Hepatocyte (in vitro differentiated cells): ENCODE measurements at regions not wholly inside any gene's neighbourhood (a gene's known extent, or its start where the extent isn't known, plus 50 kb on each side); places are given as distances from the start of the nearest gene placed in this dataset.
"Not testable (repeated sequence)": the region's sequence is repeated elsewhere in the genome, so short reads cannot be mapped to it uniquely, and the experiment has no call there.

Experiments used
- DNase-seq: peaks from one replicate; pipeline ENCODE4 v3.0.0-alpha.2; 2016; ENCODE audit warnings: low spot score
- H2AFZ ChIP-seq: fragments of 200-600 bp; sonication (generic); 2 replicates; pipeline ENCODE4 v1.6.0; 2016; ENCODE audit warnings: antibody characterized with exemption, mild to moderate bottlenecking
- H3K27ac ChIP-seq: fragments of 200-600 bp; sonication (generic); 2 replicates; pipeline ENCODE4 v1.5.1; 2016; ENCODE audit warnings: mild to moderate bottlenecking
- H3K27me3 ChIP-seq: fragments of 200-600 bp; sonication (generic); 2 replicates; pipeline ENCODE4 v1.6.1; 2016
- H3K36me3 ChIP-seq: fragments of 200-600 bp; sonication (generic); replicated peaks from 2 replicates; pipeline ENCODE4 v1.5.1; 2016; ENCODE audit warnings: low read depth; ENCODE audit not compliant: insufficient read depth
- H3K4me1 ChIP-seq: fragments of 200-600 bp; sonication (generic); 2 replicates; pipeline ENCODE4 v1.5.1; 2016; ENCODE audit warnings: mild to moderate bottlenecking, moderate library complexity; ENCODE audit not compliant: insufficient read depth
- H3K4me2 ChIP-seq: fragments of 200-600 bp; sonication (generic); 2 replicates; pipeline ENCODE4 v1.6.0; 2016
- H3K4me3 ChIP-seq: fragments of 200-600 bp; sonication (generic); 2 replicates; pipeline ENCODE4 v1.5.1; 2016; ENCODE audit warnings: mild to moderate bottlenecking
- H3K79me2 ChIP-seq: fragments of 200-600 bp; sonication (generic); 2 replicates; pipeline ENCODE4 v1.6.0; 2017; ENCODE audit warnings: mild to moderate bottlenecking
- H3K9me2 ChIP-seq: fragments of 200-600 bp; sonication (generic); replicated peaks from 2 replicates; pipeline ENCODE4 v1.6.0; 2017; ENCODE audit warnings: mild to moderate bottlenecking; ENCODE audit not compliant: insufficient read depth
- H3K9me3 ChIP-seq: fragments of 200-600 bp; sonication (generic); 2 replicates; pipeline ENCODE4 v1.5.1; 2016; ENCODE audit warnings: low read depth, mild to moderate bottlenecking
- H4K20me1 ChIP-seq: fragments of 200-600 bp; sonication (generic); 2 replicates; pipeline ENCODE4 v1.6.0; 2016; ENCODE audit warnings: mild to moderate bottlenecking; ENCODE audit not compliant: insufficient read depth, poor library complexity, severe bottlenecking
- EZH2 ChIP-seq: fragments of 200-600 bp; sonication (generic); IDR thresholded peaks from 2 replicates; pipeline ENCODE4 v1.6.1; 2016; ENCODE audit warnings: antibody characterized with exemption, mild to moderate bottlenecking, borderline replicate concordance
- EZH2phosphoT487 ChIP-seq: fragments of 200-600 bp; sonication (generic); IDR thresholded peaks from one replicate; pipeline ENCODE4 v1.6.1; 2018; ENCODE audit warnings: antibody characterized with exemption, mild to moderate bottlenecking, low read depth, moderate library complexity; ENCODE audit not compliant: unreplicated experiment, severe bottlenecking
- WGBS: methylation state at CpG from one replicate; pipeline ENCODE4 v1.1.6; 2016; ENCODE audit warnings: low lambda C conversion rate; ENCODE audit errors: missing lambda C conversion rate; 5-methylcytosine and 5-hydroxymethylcytosine counted together
- TF ChIP-seq, protein P1 (sequence below): fragments of 200-600 bp; sonication (generic); IDR thresholded peaks from 2 replicates; pipeline ENCODE4 v1.5.1; 2016; ENCODE audit warnings: antibody characterized with exemption, mild to moderate bottlenecking; ENCODE audit not compliant: poor library complexity

- no peak overlapping the region for H3K4me2 ChIP-seq
- no peaks in the 10 kb centered on the region for H4K20me1 ChIP-seq
- no peak overlapping the region for H3K4me3 ChIP-seq
- no peak overlapping the region for H2AFZ ChIP-seq
- no peaks in the 10 kb centered on the region for H3K4me1 ChIP-seq
- no peaks in the 10 kb centered on the region for H3K9me3 ChIP-seq
- H3K27me3 ChIP-seq: no peaks in the 10 kb centered on the region
- H3K79me2 ChIP-seq: no peaks in the 10 kb centered on the region
- TF ChIP-seq, protein P1, sequence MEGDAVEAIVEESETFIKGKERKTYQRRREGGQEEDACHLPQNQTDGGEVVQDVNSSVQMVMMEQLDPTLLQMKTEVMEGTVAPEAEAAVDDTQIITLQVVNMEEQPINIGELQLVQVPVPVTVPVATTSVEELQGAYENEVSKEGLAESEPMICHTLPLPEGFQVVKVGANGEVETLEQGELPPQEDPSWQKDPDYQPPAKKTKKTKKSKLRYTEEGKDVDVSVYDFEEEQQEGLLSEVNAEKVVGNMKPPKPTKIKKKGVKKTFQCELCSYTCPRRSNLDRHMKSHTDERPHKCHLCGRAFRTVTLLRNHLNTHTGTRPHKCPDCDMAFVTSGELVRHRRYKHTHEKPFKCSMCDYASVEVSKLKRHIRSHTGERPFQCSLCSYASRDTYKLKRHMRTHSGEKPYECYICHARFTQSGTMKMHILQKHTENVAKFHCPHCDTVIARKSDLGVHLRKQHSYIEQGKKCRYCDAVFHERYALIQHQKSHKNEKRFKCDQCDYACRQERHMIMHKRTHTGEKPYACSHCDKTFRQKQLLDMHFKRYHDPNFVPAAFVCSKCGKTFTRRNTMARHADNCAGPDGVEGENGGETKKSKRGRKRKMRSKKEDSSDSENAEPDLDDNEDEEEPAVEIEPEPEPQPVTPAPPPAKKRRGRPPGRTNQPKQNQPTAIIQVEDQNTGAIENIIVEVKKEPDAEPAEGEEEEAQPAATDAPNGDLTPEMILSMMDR: no peak
- TF ChIP-seq EZH2phosphoT487: no peak
- no peak for TF ChIP-seq EZH2
- H3K9me2 ChIP-seq: no peaks in the 10 kb centered on the region
- no peak overlapping the region for H3K27ac ChIP-seq
- WGBS: 86% methylated on average over 12 of the region's 12 CpGs
- DNase-seq: no peak
- no peaks in the 10 kb centered on the region for H3K36me3 ChIP-seq
Measured at GRCh38 chr2:7694076-7694985, 777.1 kb downstream of the RNF144A start.

GRCh38 chr2:7696556-7696955 lies 779.3 kb downstream of the RNF144A start:
- H3K4me1 ChIP-seq, H3K27me3 ChIP-seq, DNase-seq, H3K4me3 ChIP-seq, H3K36me3 ChIP-seq, H3K79me2 ChIP-seq, H3K4me2 ChIP-seq, H2AFZ ChIP-seq, H4K20me1 ChIP-seq, H3K9me3 ChIP-seq, H3K9me2 ChIP-seq, H3K27ac ChIP-seq: not testable (repeated sequence)
- WGBS: 91% methylated on average over 6 of the region's 6 CpGs

DNA sequence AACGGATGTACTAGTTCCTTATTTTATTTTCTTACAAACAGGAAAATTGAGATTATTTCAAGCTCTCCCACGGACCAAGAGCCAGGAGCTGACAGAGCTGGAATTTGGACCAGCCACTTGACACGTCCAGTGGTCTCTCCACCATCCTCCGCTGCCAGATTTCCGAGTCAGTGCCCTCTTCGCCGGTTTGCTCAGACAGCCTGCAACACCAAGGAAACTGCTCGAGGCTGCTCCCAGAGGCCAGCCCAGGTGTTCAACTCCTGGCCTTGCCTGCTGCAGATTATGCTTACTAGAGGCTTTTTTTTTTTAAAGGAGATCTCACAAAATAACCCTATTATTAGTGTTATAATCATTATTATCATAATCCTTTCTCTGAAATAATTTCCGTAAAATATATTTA lies 779.8 kb downstream of the RNF144A start:
- no peak overlapping the region for H3K4me2 ChIP-seq
- no peak for TF ChIP-seq EZH2phosphoT487
- TF ChIP-seq, protein P1: no peak
- no peak for TF ChIP-seq EZH2

DNA sequence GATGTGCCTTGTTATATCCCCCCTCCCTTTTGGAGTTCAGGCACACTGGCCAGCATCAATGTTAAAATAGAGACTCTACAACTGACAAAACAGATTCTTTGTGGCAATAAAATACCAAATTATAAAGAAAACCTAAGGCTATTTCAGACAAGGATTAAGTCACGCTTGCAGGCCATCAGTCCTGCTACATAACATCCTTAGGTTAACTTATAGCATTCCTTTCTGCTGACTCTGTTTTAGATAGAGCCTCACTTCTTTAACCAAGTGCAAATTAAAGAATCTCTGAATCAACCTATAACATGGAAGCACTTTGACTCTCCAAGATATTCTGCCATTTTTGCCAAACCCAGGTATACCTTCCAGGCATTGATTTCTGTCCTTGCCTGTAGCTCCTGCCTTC lies 784.6 kb downstream of the RNF144A start:
- Histone ChIP-seq H2AFZ (no peak overlapping the region), H3K4me1 (no peaks in the 10 kb centered on the region), H3K36me3 (no peaks in the 10 kb centered on the region), H3K27ac (no peak overlapping the region), H3K9me3 (no peaks in the 10 kb centered on the region), H4K20me1 (no peaks in the 10 kb centered on the region), H3K4me3 (no peak overlapping the region), H3K9me2 (no peaks in the 10 kb centered on the region), H3K4me2 (no peak overlapping the region), H3K27me3 (no peaks in the 10 kb centered on the region), H3K79me2 (no peaks in the 10 kb centered on the region)
- no peak for DNase-seq
- TF ChIP-seq EZH2: no peak
- no peak for TF ChIP-seq EZH2phosphoT487
- TF ChIP-seq, protein P1: no peak
- 79% methylated on average over 1 of the region's 1 CpG for WGBS

More for the DNA sequence above, 779.8 kb downstream of the RNF144A start:
- no peak overlapping the region for H2AFZ ChIP-seq
- no peaks in the 10 kb centered on the region for H3K9me3 ChIP-seq
- 86% methylated on average over 9 of the region's 9 CpGs for WGBS
- H3K27ac ChIP-seq: no peak overlapping the region
- H3K4me1 ChIP-seq: no peaks in the 10 kb centered on the region
- DNase-seq: no peak
- no peaks in the 10 kb centered on the region for H3K27me3 ChIP-seq
- H3K9me2 ChIP-seq: no peaks in the 10 kb centered on the region
- H3K36me3 ChIP-seq: no peaks in the 10 kb centered on the region
- no peaks in the 10 kb centered on the region for H4K20me1 ChIP-seq
- H3K4me3 ChIP-seq: no peak overlapping the region
- H3K79me2 ChIP-seq: no peaks in the 10 kb centered on the region
